Trophoblast cell (in vitro differentiated cells and primary cell): ENCODE measurements at regions not wholly inside any gene's neighbourhood (a gene's known extent, or its start where the extent isn't known, plus 50 kb on each side); places are given as distances from the start of the nearest gene placed in this dataset.
A peak's percentile ranks its signal among the peaks of the same experiment; 100 is the strongest.

Experiments
- DNase-seq, 2 donors: peaks; one replicate each; pipeline ENCODE4 v3.0.0-alpha.2; 2016
- H2AFZ ChIP-seq: 2 replicates; pipeline ENCODE4 v1.6.1; 2013; ENCODE audit warnings: low read length, moderate library complexity, mild to moderate bottlenecking; ENCODE audit not compliant: insufficient read depth, poor library complexity
- H2AK5ac ChIP-seq: 2 replicates; pipeline ENCODE4 v1.6.1; 2013; ENCODE audit warnings: mild to moderate bottlenecking, low read length
- H2BK120ac ChIP-seq: 2 replicates; pipeline ENCODE4 v1.6.1; 2013; ENCODE audit warnings: low read length, mild to moderate bottlenecking, moderate library complexity; ENCODE audit not compliant: insufficient read depth, poor library complexity
- H2BK12ac ChIP-seq: 2 replicates; pipeline ENCODE4 v1.6.1; 2013; ENCODE audit warnings: mild to moderate bottlenecking, low read length, moderate library complexity
- H2BK5ac ChIP-seq: 2 replicates; pipeline ENCODE4 v1.6.1; 2013; ENCODE audit warnings: low read length, low read depth, moderate library complexity, mild to moderate bottlenecking; ENCODE audit not compliant: poor library complexity
- H3K14ac ChIP-seq: 2 replicates; pipeline ENCODE4 v1.6.1; 2013; ENCODE audit warnings: mild to moderate bottlenecking, low read length
- H3K18ac ChIP-seq: 2 replicates; pipeline ENCODE4 v1.6.1; 2013; ENCODE audit warnings: mild to moderate bottlenecking, low read length
- H3K23ac ChIP-seq: 2 replicates; pipeline ENCODE4 v1.6.1; 2013; ENCODE audit warnings: low read length
- H3K27ac ChIP-seq: 2 replicates; pipeline ENCODE4 v1.5.1; 2013; ENCODE audit warnings: low read depth, mild to moderate bottlenecking, inconsistent platforms, low read length, moderate library complexity
- H3K27me3 ChIP-seq: 2 replicates; pipeline ENCODE4 v1.6.1; 2013; ENCODE audit warnings: inconsistent platforms, mild to moderate bottlenecking, low read length, moderate library complexity; ENCODE audit not compliant: insufficient read depth
- H3K36me3 ChIP-seq, 2 experiments: 1 replicate in 1 of 2; 2 replicates in 1 of 2; pipeline ENCODE4 v1.6.1; 2013; ENCODE audit warnings: low read length in 2 of 2, mild to moderate bottlenecking in 2 of 2, moderate library complexity in 1 of 2; ENCODE audit not compliant: insufficient read depth in 2 of 2, control insufficient read depth in 1 of 2
- H3K4ac ChIP-seq: 2 replicates; pipeline ENCODE4 v1.6.1; 2013; ENCODE audit warnings: low read depth, mild to moderate bottlenecking, low read length, moderate library complexity
- H3K4me1 ChIP-seq, 2 experiments: 1 replicate in 1 of 2; 2 replicates in 1 of 2; pipeline ENCODE4 v1.6.1; 2013; ENCODE audit warnings: low read length in 2 of 2, mild to moderate bottlenecking in 2 of 2, moderate library complexity in 1 of 2; ENCODE audit not compliant: insufficient read depth in 2 of 2, control insufficient read depth in 1 of 2
- H3K4me2 ChIP-seq: 2 replicates; pipeline ENCODE4 v1.6.1; 2013; ENCODE audit warnings: inconsistent platforms, mild to moderate bottlenecking, low read length, moderate library complexity
- H3K4me3 ChIP-seq: 2 replicates; pipeline ENCODE4 v1.5.1; 2013; ENCODE audit warnings: mild to moderate bottlenecking, low read depth, low read length, inconsistent platforms
- H3K79me1 ChIP-seq: one replicate; pipeline ENCODE4 v1.6.1; 2013; ENCODE audit warnings: low read length
- H3K79me2 ChIP-seq: 2 replicates; pipeline ENCODE4 v1.6.1; 2013; ENCODE audit warnings: low read length, mild to moderate bottlenecking; ENCODE audit not compliant: control insufficient read depth, insufficient read depth, poor library complexity
- H3K9ac ChIP-seq: 2 replicates; pipeline ENCODE4 v1.6.1; 2013; ENCODE audit warnings: mild to moderate bottlenecking, low read length
- H3K9me3 ChIP-seq: 2 replicates; pipeline ENCODE4 v1.6.1; 2013; ENCODE audit warnings: low read depth, mild to moderate bottlenecking, control low read depth, inconsistent platforms, low read length; ENCODE audit not compliant: insufficient read depth
- H4K12ac ChIP-seq: 2 replicates; pipeline ENCODE4 v1.6.1; 2013; ENCODE audit warnings: low read depth, mild to moderate bottlenecking, low read length, moderate library complexity
- H4K8ac ChIP-seq: 2 replicates; pipeline ENCODE4 v1.6.1; 2013; ENCODE audit warnings: low read depth, mild to moderate bottlenecking, low read length, moderate library complexity
- H4K91ac ChIP-seq: one replicate; pipeline ENCODE4 v1.6.1; 2013; ENCODE audit warnings: low read depth, mild to moderate bottlenecking, low read length, moderate library complexity
- WGBS: extraction: QIAGEN DNeasy Blood & Tissue Kit; methylation state at CpG from one replicate; pipeline ENCODE4 v1.1.7; 2013; ENCODE audit warnings: missing lambda C conversion rate; ENCODE audit not compliant: insufficient read length, insufficient coverage; ENCODE audit errors: extremely low coverage; 5-methylcytosine and 5-hydroxymethylcytosine counted together

GRCh38 chr5:57779383-57780223, 297.0 kb upstream of the ACTBL2 start:
- no peak overlapping the region for H3K4ac ChIP-seq
- WGBS, result no CpG with 5 or more reads among the region's 3 CpGs
- H3K27me3 ChIP-seq, result no peaks in the 10 kb centered on the region
- no peak overlapping the region for H3K18ac ChIP-seq
- H3K14ac ChIP-seq, result no peak overlapping the region
- peaks cover 10 to 12% of the 10 kb centered on the region in 2 experiments for H3K4me1 ChIP-seq
- no peak overlapping the region for H3K4me2 ChIP-seq
- H3K36me3 ChIP-seq, result no peaks in the 10 kb centered on the region
- H3K9ac ChIP-seq, result no peak overlapping the region
- H3K9me3 ChIP-seq, result no peaks in the 10 kb centered on the region
- peak; percentile 56 to 88 for DNase-seq
- peak overlapping the region; percentile 90 for H2BK120ac ChIP-seq
- no peak overlapping the region for H3K23ac ChIP-seq
- no peak overlapping the region for H4K12ac ChIP-seq
- H4K8ac ChIP-seq, result no peak overlapping the region
- peaks cover 2% of the 10 kb centered on the region for H3K79me2 ChIP-seq
- no peak overlapping the region for H2BK5ac ChIP-seq
- H2AFZ ChIP-seq, result no peak overlapping the region
- H2AK5ac ChIP-seq, result no peak overlapping the region
- H2BK12ac ChIP-seq, result peak overlapping the region; percentile 65
- H3K27ac ChIP-seq, result no peak overlapping the region
- peak overlapping the region; percentile 69 for H4K91ac ChIP-seq
- H3K79me1 ChIP-seq, result peaks cover 10% of the 10 kb centered on the region
- H3K4me3 ChIP-seq, result no peak overlapping the region

- Histone ChIP-seq H4K91ac (no peak overlapping the region), H3K27ac (no peak overlapping the region), H4K12ac (no peak overlapping the region), H3K27me3 (no peaks in the 10 kb centered on the region), H3K4me2 (no peak overlapping the region), H2AFZ (no peak overlapping the region), H3K36me3 (no peaks in the 10 kb centered on the region), H3K4me3 (no peak overlapping the region), H3K9ac (no peak overlapping the region), H3K79me1 (peaks cover 6% of the 10 kb centered on the region), H3K18ac (no peak overlapping the region), H3K14ac (no peak overlapping the region), H4K8ac (no peak overlapping the region), H3K4me1 (peaks cover 6 to 8% of the 10 kb centered on the region in 2 experiments), H2BK120ac (peak overlapping the region; percentile 46), H2BK5ac (no peak overlapping the region), H3K23ac (no peak overlapping the region), H3K9me3 (no peaks in the 10 kb centered on the region), H2BK12ac (peak overlapping the region; percentile 52), H3K79me2 (peaks cover 2% of the 10 kb centered on the region), H2AK5ac (no peak overlapping the region), H3K4ac (no peak overlapping the region)
- DNase-seq, result no peak
- WGBS, result no CpG with 5 or more reads among the region's 1 CpG
Measured at GRCh38 chr5:57778501-57779091, 296.0 kb upstream of the ACTBL2 start.

GRCh38 chr5:57777174-57777581, 294.6 kb upstream of the ACTBL2 start:
- Histone ChIP-seq H4K12ac (no peak overlapping the region), H3K27ac (no peak overlapping the region), H3K4ac (no peak overlapping the region), H3K14ac (no peak overlapping the region), H2AK5ac (no peak overlapping the region), H2BK120ac (no peak overlapping the region), H3K23ac (no peak overlapping the region), H3K27me3 (no peaks in the 10 kb centered on the region), H2AFZ (no peak overlapping the region), H4K91ac (no peak overlapping the region), H3K4me2 (no peak overlapping the region), H2BK12ac (no peak overlapping the region), H3K79me1 (peaks cover 4% of the 10 kb centered on the region), H3K36me3 (no peaks in the 10 kb centered on the region), H2BK5ac (no peak overlapping the region), H3K9ac (no peak overlapping the region), H3K4me1 (peaks cover 4% of the 10 kb centered on the region in 2 experiments), H3K9me3 (no peaks in the 10 kb centered on the region), H3K79me2 (peaks cover 2% of the 10 kb centered on the region), H3K4me3 (no peak overlapping the region), H3K18ac (no peak overlapping the region), H4K8ac (no peak overlapping the region)
- no peak for DNase-seq
- no CpG with 5 or more reads among the region's 1 CpG for WGBS

DNA sequence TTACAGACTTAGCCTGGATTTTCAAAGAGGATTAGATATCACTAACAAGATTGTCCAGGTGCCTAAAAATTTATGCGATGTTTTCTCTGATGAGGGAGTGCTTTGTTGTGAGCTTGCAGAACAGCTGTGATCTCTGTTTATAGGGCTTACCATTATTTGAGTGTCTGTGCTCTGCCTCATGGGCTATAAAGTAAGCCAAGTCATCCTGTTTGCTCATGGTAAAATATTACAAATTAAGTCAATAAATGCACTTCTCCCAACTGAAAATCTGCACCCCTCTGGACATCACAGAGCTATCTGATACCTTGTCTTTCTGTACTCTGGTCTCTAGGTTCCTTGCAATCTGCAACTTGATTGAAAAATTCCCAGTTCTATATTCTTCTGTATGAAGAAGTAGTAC, 293.4 kb upstream of the ACTBL2 start:
- Histone ChIP-seq H3K27ac (no peak overlapping the region), H3K4me1 (peaks cover 4% of the 10 kb centered on the region in 2 experiments), H3K36me3 (no peaks in the 10 kb centered on the region), H4K91ac (no peak overlapping the region), H3K4me2 (no peak overlapping the region), H3K18ac (no peak overlapping the region), H3K4ac (no peak overlapping the region), H3K27me3 (no peaks in the 10 kb centered on the region), H3K9ac (no peak overlapping the region), H2AFZ (no peak overlapping the region), H3K23ac (no peak overlapping the region), H4K12ac (no peak overlapping the region), H3K79me2 (peaks cover 2% of the 10 kb centered on the region), H2BK120ac (no peak overlapping the region), H4K8ac (no peak overlapping the region), H2BK5ac (no peak overlapping the region), H3K9me3 (no peaks in the 10 kb centered on the region), H2BK12ac (no peak overlapping the region), H3K14ac (no peak overlapping the region), H2AK5ac (no peak overlapping the region), H3K4me3 (no peak overlapping the region), H3K79me1 (peaks cover 4% of the 10 kb centered on the region)
- no CpG with 5 or more reads among the region's 1 CpG for WGBS
- DNase-seq, result no peak
